ENCODE measurements at regions not wholly inside any gene's neighbourhood (a gene's known extent, or its start where the extent isn't known, plus 50 kb on each side); places are given as distances from the start of the nearest gene placed in this dataset.

- no peak for TF ChIP-seq CTCF (IDR thresholded peaks at IDR 0.05 in 4 of 5, conservative IDR thresholded peaks at IDR 0.05 in 1 of 5)
- no peak for TF ChIP-seq POLR2A (IDR thresholded peaks at IDR 0.05)
Observed at GRCh38 chr6:141035312-141036200, 1097.2 kb upstream of the GJE1 start.

GRCh38 chr6:141033101-141033500 lies 1099.6 kb upstream of the GJE1 start:
- Histone ChIP-seq H3K27ac (no peak overlapping the region), H3K9me3 (no peaks in the 10 kb centered on the region), H3K4me1 (no peaks in the 10 kb centered on the region), H3K36me3 (no peaks in the 10 kb centered on the region), H3K27me3 (no peaks in the 10 kb centered on the region), H3K4me3 (no peak overlapping the region)
- TF ChIP-seq POLR2A (IDR thresholded peaks at IDR 0.05) (no peak), CTCF (IDR thresholded peaks at IDR 0.05 in 4 of 5, conservative IDR thresholded peaks at IDR 0.05 in 1 of 5) (no peak)
- intact Hi-C loops (cut with DNase I; ENCODE audit: low total_unique reads) = no loop called here
- no peak for DNase-seq
- in situ Hi-C loops (cut with MboI; ENCODE audit: low sequenced_read_pairs in 4 of 4) = no loop called here
- no peak for ATAC-seq

More at GRCh38 chr6:141035312-141036200, 1097.2 kb upstream of the GJE1 start:
- no peak for DNase-seq
- no peak for ATAC-seq
- no peak overlapping the region for H3K27ac ChIP-seq
- intact Hi-C loops (cut with DNase I; ENCODE audit: low total_unique reads) (no loop called here), in situ Hi-C loops (cut with MboI; ENCODE audit: low sequenced_read_pairs in 4 of 4) (no loop called here)
- H3K9me3 ChIP-seq = no peaks in the 10 kb centered on the region
- H3K27me3 ChIP-seq = no peaks in the 10 kb centered on the region
- no peak overlapping the region for H3K4me3 ChIP-seq
- H3K4me1 ChIP-seq = no peaks in the 10 kb centered on the region
- no peaks in the 10 kb centered on the region for H3K36me3 ChIP-seq

- H3K4me3 ChIP-seq = no peak overlapping the region
- H3K36me3 ChIP-seq = no peaks in the 10 kb centered on the region
- TF ChIP-seq POLR2A (IDR thresholded peaks at IDR 0.05) (no peak), CTCF (IDR thresholded peaks at IDR 0.05 in 4 of 5, conservative IDR thresholded peaks at IDR 0.05 in 1 of 5) (no peak)
- no peaks in the 10 kb centered on the region for H3K27me3 ChIP-seq
- DNase-seq (no peak), ATAC-seq (no peak)
- intact Hi-C loops (cut with DNase I; ENCODE audit: low total_unique reads) = no loop called here
- no peaks in the 10 kb centered on the region for H3K9me3 ChIP-seq
- no peak overlapping the region for H3K27ac ChIP-seq
- in situ Hi-C loops (cut with MboI; ENCODE audit: low sequenced_read_pairs in 4 of 4) = no loop called here
- H3K4me1 ChIP-seq = no peaks in the 10 kb centered on the region
Observed at GRCh38 chr6:141029908-141030307, 1102.8 kb upstream of the GJE1 start.

- H3K27ac ChIP-seq = no peak overlapping the region
- ATAC-seq (no peak), DNase-seq (no peak)
- intact Hi-C loops (cut with DNase I; ENCODE audit: low total_unique reads) = no loop called here
- no peaks in the 10 kb centered on the region for H3K27me3 ChIP-seq
- H3K36me3 ChIP-seq = no peaks in the 10 kb centered on the region
- no peak overlapping the region for H3K4me3 ChIP-seq
- H3K9me3 ChIP-seq = no peaks in the 10 kb centered on the region
- H3K4me1 ChIP-seq = no peaks in the 10 kb centered on the region
- TF ChIP-seq CTCF (IDR thresholded peaks at IDR 0.05 in 4 of 5, conservative IDR thresholded peaks at IDR 0.05 in 1 of 5) (no peak), POLR2A (IDR thresholded peaks at IDR 0.05) (no peak)
- in situ Hi-C loops (cut with MboI; ENCODE audit: low sequenced_read_pairs in 4 of 4) = no loop called here
Observed at GRCh38 chr6:141028791-141029280, 1103.9 kb upstream of the GJE1 start.
